Suprapubic skin (tissue), 4 donors: ENCODE measurements at regions not wholly inside any gene's neighbourhood (a gene's known extent, or its start where the extent isn't known, plus 50 kb on each side); places are given as distances from the start of the nearest gene placed in this dataset.

Source experiments
- DNase-seq, 2 donors: peaks; one replicate each; pipeline ENCODE4 v3.0.0-alpha.2; 2019; ENCODE audit warnings: low spot score in 2 of 2
- H3K27ac ChIP-seq: fragments of 200-600 bp; sonication (generic); one replicate; pipeline ENCODE4 v1.5.1; 2019
- H3K27me3 ChIP-seq: fragments of 200-600 bp; sonication (generic); one replicate; pipeline ENCODE4 v1.5.1; 2019
- H3K36me3 ChIP-seq: fragments of 200-600 bp; sonication (generic); one replicate; pipeline ENCODE4 v1.5.1; 2019
- H3K4me1 ChIP-seq: fragments of 200-600 bp; sonication (generic); one replicate; pipeline ENCODE4 v1.5.1; 2019
- H3K4me3 ChIP-seq: fragments of 200-600 bp; sonication (generic); one replicate; pipeline ENCODE4 v1.5.1; 2019; ENCODE audit warnings: mild to moderate bottlenecking
- H3K9me3 ChIP-seq: fragments of 200-600 bp; sonication (generic); one replicate; pipeline ENCODE4 v1.5.1; 2019
- EP300 ChIP-seq: sonication (generic); formaldehyde crosslinking; IDR thresholded peaks from one replicate; pipeline ENCODE4 v1.6.1; 2017; ENCODE audit warnings: antibody characterized with exemption
- POLR2A ChIP-seq, 2 donors: fragments of 450-650 bp; IDR thresholded peaks; one replicate each; pipeline ENCODE4 v1.6.1; 2017; ENCODE audit warnings: antibody characterized with exemption in 2 of 2, mild to moderate bottlenecking in 2 of 2, moderate library complexity in 2 of 2
- POLR2AphosphoS5 ChIP-seq, 3 donors: sonication (generic); formaldehyde crosslinking; IDR thresholded peaks; one replicate each; pipeline ENCODE4 v1.6.1; 2017; ENCODE audit warnings: antibody characterized with exemption in 3 of 3
- WGBS: methylation state at CpG from one replicate; pipeline ENCODE4 v1.1.5; 2018; 5-methylcytosine and 5-hydroxymethylcytosine counted together
- TF ChIP-seq, protein P1 (sequence below), 2 donors: fragments of 200-600 bp in 1 of 2; fragments of 450-650 bp in 1 of 2; sonication (generic) in 1 of 2; IDR thresholded peaks; one replicate each; pipeline ENCODE4 v1.5.1; 2016 to 2019; ENCODE audit warnings: antibody characterized with exemption in 2 of 2, mild to moderate bottlenecking in 1 of 2, moderate library complexity in 1 of 2

- DNase-seq, result no peak
- 71% methylated on average over 2 of the region's 2 CpGs for WGBS
- no peak overlapping the region for H3K27ac ChIP-seq
- H3K36me3 ChIP-seq, result no peaks in the 10 kb centered on the region
- H3K27me3 ChIP-seq, result no peaks in the 10 kb centered on the region
- H3K4me3 ChIP-seq, result no peak overlapping the region
- H3K4me1 ChIP-seq, result no peaks in the 10 kb centered on the region
- no peaks in the 10 kb centered on the region for H3K9me3 ChIP-seq
- TF ChIP-seq EP300 (no peak), POLR2AphosphoS5 (IDR thresholded peaks at IDR 0.05) (no peak), POLR2A (IDR thresholded peaks at IDR 0.05) (no peak)
- TF ChIP-seq, protein P1, sequence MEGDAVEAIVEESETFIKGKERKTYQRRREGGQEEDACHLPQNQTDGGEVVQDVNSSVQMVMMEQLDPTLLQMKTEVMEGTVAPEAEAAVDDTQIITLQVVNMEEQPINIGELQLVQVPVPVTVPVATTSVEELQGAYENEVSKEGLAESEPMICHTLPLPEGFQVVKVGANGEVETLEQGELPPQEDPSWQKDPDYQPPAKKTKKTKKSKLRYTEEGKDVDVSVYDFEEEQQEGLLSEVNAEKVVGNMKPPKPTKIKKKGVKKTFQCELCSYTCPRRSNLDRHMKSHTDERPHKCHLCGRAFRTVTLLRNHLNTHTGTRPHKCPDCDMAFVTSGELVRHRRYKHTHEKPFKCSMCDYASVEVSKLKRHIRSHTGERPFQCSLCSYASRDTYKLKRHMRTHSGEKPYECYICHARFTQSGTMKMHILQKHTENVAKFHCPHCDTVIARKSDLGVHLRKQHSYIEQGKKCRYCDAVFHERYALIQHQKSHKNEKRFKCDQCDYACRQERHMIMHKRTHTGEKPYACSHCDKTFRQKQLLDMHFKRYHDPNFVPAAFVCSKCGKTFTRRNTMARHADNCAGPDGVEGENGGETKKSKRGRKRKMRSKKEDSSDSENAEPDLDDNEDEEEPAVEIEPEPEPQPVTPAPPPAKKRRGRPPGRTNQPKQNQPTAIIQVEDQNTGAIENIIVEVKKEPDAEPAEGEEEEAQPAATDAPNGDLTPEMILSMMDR (IDR thresholded peaks at IDR 0.05), result no peak
These were observed 331.9 kb upstream of the JARID2 start for GRCh38 chr6:14913931-14914330.

DNA sequence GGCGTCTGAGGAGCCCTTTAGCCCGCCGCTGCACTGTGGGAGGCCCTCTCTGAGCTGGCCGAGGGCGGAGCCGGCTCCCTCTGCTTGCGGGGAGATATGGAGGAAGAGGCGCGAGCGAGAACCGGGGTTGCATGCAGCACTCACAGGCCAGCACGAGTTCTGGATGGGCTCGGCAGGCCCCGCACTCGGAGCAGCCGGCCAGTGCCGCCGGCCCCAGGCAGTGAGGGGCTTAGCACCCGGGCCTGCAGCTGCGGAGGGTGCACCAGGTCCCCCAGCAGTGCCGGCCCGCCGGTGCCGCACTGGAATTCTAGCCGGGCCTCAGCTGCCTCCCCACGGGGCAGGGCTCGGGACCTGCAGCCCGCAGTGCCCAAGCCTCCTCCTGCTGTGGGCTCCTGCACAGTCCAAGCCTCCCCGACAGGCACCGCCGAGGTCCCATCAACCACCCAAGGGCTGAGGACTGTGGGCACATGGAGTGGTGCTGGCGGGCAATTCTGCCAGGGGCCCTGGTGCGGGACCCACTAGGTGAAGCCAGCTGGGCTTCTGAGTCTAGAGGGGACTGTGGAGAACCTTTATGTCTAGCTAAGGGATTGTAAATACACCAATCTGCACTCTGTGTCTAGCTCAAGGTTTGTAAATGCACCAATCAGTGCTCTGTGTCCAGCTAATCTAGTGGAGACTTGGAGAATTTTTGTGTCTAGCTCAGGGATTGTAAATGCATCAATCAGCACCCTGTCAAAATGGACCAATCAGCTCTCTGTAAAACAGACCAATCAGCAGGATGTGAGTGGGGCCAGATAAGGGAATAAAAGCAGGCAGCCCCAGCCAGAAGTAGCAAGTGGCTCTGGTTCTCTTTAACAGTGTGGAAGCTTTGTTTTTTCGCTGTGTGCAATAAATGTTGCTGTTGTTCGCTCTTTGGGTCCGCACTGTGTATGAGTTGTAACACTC, 329.7 kb upstream of the JARID2 start:
- TF ChIP-seq POLR2AphosphoS5 (IDR thresholded peaks at IDR 0.05) (no peak), POLR2A (IDR thresholded peaks at IDR 0.05) (no peak), EP300 (no peak)
- TF ChIP-seq, protein P1 (IDR thresholded peaks at IDR 0.05), result no peak
- no peak for DNase-seq
- WGBS, result 95% methylated on average over 11 of the region's 36 CpGs
- Histone ChIP-seq H3K27me3 (no peaks in the 10 kb centered on the region), H3K9me3 (no peaks in the 10 kb centered on the region), H3K36me3 (no peaks in the 10 kb centered on the region), H3K4me1 (no peaks in the 10 kb centered on the region), H3K27ac (no peak overlapping the region), H3K4me3 (no peak overlapping the region)

DNA sequence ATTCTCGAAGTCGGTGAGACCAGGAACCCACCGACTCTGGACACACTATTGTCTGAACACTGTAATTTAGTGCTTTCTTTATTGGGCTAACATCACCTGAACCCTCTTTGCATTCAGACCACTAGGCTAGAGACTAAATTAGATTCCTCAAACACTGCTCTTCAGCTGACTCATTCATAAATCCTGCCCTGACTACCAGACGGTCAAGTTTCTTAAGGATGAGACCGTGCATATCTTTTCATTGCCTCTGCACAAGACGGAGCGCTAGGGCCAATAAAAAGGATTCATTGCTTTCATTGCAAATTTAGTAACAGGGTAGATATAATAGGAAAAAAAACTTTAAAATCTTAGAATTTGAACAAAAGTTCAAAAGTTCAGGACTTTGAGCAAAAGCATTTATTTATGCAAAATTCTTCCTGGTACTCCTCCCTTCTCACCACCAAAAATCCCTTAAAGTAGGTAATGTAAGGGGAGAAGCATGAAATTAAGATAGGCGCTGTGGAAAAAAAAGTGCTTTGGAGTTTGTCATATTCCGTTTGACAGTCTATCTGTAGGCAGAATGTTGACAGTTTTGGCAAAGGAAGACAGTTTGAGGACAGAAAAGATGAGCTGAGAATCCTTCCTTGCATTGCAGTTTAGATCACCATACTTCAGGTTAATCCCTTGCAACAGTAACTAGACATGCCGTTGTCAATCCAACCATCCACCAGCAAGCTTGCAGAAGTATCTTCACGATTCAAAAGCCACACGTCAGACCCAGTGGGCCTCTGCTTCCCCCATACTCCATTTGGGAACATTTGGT, 328.6 kb upstream of the JARID2 start:
- no peak for TF ChIP-seq EP300
- no peak for TF ChIP-seq POLR2A (IDR thresholded peaks at IDR 0.05)
- TF ChIP-seq, protein P1 (IDR thresholded peaks at IDR 0.05), result no peak
- no peak for TF ChIP-seq POLR2AphosphoS5 (IDR thresholded peaks at IDR 0.05)
- Histone ChIP-seq H3K9me3 (no peaks in the 10 kb centered on the region), H3K4me3 (no peak overlapping the region), H3K36me3 (no peaks in the 10 kb centered on the region), H3K27ac (no peak overlapping the region), H3K27me3 (no peaks in the 10 kb centered on the region), H3K4me1 (peaks cover 3% of the 10 kb centered on the region)
- 82% methylated on average over 12 of the region's 12 CpGs for WGBS
- no peak for DNase-seq

DNA sequence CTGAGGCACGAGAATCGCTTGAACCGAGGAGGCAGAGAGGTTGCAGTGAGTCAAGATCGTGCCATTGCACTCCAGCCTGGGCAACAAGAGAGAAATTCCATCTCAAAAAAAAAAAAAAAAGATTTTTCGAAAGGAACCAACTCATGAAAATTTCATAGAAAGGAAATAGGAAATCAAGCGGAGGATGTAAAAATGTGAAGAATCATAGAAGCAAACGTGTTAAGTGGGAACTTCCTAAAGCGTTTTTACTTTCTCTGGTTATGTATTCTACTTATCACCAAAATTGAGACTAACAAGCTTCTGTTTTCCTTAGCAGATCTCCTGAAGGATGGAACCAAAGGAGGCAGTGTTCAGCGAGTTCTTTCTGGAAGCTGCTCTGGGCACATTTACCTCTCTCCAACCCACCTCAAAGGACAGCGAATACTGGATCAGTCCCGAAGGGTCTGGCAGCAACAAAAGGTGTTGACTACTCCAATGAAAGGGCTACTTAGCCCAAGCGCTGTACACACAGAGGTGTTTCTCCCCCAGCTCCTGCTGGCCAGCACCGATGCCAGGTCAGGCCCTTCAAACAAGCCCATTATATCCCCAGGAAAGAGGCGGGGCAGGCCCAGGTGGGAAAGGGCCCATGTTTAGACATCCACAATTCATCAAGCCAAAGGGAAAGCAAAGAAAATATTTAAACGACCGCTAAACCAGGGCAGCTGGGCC, 327.5 kb upstream of the JARID2 start:
- Histone ChIP-seq H3K27ac (no peak overlapping the region), H3K4me3 (no peak overlapping the region), H3K27me3 (no peaks in the 10 kb centered on the region), H3K36me3 (no peaks in the 10 kb centered on the region), H3K9me3 (no peaks in the 10 kb centered on the region), H3K4me1 (peaks cover 3% of the 10 kb centered on the region)
- TF ChIP-seq, protein P1 (IDR thresholded peaks at IDR 0.05), result no peak
- TF ChIP-seq POLR2AphosphoS5 (IDR thresholded peaks at IDR 0.05), result no peak
- TF ChIP-seq EP300, result no peak
- TF ChIP-seq POLR2A (IDR thresholded peaks at IDR 0.05), result no peak
- WGBS, result 92% methylated on average over 16 of the region's 16 CpGs
- DNase-seq, result no peak
